Ammon's horn (tissue), 1 donor: ENCODE measurements at regions not wholly inside any gene's neighbourhood (a gene's known extent, or its start where the extent isn't known, plus 50 kb on each side); places are given as distances from the start of the nearest gene placed in this dataset.
A peak's percentile ranks its signal among the peaks of the same experiment; 100 is the strongest.

ENCODE experiments used
- DNase-seq: peaks from one replicate; pipeline ENCODE4 v3.0.0-alpha.2; 2016; ENCODE audit warnings: low spot score

GRCh38 chr6:164561656-164562055 is 747.7 kb downstream of the C6orf118 start:
- no peak for DNase-seq

GRCh38 chr6:164554700-164555476 is 754.5 kb downstream of the C6orf118 start:
- peak; percentile 55 for DNase-seq

GRCh38 chr6:164554226-164554625 is 755.2 kb downstream of the C6orf118 start:
- no peak for DNase-seq

DNA sequence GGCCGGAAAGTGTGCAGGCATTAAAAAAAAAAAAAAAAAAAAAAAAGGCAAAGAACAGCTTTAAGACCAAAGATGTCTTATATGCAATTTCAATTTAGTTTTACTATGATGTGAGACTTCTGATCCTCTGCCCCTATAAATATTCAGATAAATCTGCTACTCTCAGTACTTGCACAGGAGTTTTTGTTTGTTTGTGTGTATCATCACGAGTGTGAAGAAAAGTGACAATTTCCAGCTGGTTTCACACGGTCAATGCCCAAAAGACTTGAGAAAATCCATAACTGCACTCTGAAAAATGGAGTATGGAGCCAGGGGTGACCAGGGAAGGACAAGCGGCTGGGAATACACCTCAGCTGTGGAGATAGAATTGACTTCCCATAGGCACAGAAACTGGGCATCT is 757.7 kb downstream of the C6orf118 start:
- no peak for DNase-seq

DNA sequence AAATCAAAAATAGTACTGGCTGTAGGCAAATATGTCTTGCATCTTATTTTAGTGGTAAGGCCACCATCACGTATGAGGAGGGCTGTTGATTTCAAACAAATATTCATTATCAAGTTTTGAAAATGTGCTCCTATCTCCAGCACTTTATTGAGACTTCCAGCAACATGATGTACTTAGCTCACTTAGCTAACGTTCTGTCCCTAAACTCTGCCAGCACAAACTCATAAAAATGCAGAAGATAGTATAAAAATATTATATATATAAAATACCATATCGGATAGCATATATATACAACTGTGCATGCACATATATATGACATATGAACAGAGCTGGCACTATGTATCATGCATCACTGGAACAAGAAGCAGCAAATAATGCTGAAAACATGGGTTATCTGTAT is 762.3 kb downstream of the C6orf118 start:
- no peak for DNase-seq

GRCh38 chr6:164546263-164546662 is 763.1 kb downstream of the C6orf118 start:
- no peak for DNase-seq

DNA sequence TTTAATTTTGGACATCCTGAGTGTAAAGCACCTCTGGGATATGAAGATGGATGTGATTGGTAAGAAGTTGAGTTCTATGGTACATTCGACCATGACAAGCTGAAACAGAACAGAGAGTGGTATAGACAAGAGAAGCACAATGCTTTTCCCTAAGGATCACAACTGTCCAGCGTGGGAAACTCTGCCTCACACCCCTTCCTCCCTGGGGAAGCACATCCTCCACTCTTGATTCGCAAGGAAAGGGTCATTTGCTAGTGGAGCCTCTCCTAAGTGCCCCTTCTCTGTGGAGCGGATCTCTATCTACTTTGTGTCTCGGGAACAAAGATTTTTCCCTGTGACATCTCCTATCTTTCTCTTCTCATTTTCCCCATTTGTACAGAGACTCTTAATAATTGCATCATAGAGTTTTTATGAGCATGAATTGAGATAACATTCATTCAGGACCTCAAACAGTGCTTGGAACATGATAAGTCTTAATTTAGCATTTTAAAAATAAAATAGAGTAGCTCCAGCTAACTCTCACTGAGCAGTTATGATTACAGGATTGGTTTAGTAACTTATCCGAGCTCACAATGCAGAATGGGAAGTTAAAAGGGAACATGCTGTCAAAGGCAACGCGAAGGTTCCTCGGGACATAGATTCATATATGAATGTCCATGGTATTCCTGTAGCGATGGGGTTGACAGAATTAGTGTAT is 775.2 kb downstream of the C6orf118 start:
- no peak for DNase-seq

- DNase-seq = peak; percentile 13
Measured at GRCh38 chr6:164533045-164533362, 776.4 kb downstream of the C6orf118 start.

DNA sequence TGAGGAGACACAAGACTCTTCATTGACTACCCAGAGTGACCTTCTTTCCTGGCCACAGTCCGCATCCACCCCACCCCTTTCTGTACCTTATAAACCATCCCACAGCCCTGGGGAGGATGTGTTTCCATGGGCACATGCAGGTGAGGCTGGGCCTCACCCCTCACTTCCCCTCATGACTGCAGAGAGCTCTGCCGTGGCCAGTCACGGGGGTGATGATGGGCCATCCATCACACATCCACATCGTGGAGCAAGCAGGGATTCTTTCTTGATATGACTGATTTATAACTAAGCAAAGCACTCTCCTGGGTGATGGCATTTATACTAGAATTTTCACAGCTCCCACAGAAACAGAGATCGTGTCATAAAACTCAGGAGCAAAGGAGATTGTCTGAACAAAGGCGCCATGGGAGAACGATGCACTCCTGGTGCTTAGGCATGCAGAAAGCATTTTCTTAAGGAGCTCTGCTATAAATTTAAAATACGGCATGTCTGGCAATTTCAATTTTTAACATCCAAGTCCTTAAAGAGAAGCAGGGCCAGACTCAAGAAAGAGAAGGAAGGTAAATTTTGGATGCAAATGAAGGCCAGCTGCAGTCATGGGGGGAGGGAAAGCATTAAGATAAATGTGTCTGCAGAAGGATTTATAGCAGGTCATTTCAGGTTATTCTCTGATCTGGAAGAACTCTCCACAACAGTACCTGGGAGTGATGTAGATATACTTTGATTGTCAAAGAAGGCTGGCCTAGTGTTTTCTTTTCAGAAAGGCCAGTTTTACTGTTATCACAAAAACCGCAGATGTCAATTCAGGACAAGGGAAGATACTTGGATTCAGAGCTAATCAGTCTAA is 777.0 kb downstream of the C6orf118 start:
- no peak for DNase-seq

GRCh38 chr6:164531736-164532135 is 777.7 kb downstream of the C6orf118 start:
- no peak for DNase-seq

DNA sequence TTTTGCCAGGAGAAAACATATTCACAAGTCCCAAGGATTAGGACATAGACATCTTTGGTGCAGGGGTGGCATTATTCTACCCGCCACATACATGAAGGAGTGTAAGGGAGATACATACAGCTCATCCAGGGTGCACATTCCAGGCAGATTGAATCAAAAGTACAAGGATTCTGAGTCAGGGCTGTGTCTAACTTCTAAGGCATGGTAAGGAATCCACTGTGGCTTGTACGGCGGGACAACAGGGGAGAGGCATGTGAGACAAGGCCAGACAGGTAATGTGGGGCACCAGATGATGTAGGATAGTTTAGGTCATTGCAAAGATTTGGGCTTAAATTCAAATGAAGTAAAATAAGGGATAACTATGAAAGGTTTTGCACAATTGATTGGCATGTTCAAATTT is 780.9 kb downstream of the C6orf118 start:
- DNase-seq = no peak

GRCh38 chr6:164523087-164523654 is 786.2 kb downstream of the C6orf118 start:
- no peak for DNase-seq

GRCh38 chr6:164520916-164521315 is 788.5 kb downstream of the C6orf118 start:
- DNase-seq = no peak

DNA sequence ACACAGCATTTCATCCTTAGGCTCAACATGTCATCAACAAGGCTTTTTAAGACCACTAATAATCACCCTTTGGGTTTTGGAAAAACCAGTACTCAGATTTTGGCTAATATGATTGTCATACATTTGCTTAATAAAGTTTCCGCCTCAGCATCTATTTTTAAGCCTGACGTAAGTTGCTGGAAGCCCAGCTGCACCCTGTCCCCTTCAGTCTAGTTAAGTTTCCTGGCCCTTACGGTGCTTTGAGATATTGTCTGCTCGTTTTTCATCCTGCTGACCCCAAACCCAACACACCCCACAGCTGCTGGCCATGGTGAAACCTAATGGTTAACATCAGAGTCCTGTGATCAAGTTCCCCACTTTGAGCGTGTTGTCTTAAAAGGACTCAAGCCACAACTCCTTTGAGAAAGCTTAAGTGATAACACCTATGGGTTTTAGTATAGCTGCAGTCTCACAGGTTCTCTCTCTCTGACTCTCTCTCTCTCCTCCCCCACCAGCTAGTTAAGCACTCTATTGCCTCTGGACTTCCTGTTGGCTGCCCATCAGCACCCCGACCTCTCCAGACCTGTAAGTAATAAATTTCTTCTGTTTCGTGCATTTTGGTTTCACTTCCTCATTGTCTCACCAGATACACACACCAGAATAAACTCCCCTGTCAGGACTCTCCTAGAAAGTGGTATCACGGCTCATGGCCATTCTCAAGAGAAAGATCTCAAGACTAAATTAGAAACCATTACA is 802.0 kb downstream of the C6orf118 start:
- DNase-seq = no peak

DNA sequence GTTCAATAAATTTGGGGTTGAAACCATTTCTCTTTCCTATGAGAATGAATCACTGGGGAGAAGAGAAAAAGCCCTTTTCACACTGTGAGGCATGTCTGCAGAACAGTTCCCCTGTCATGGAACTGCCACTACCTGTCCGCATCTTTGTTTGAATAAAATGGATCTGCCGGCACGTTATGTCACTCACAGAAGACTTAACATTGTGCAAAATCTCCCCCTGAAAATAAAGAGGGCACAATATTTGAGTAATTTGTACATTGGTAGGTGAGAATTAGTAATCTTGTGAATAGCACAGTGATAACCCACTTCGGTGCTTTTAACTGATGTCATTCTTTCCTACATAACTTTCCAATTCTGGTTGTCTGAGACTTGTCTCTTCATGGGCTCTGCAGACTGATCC is 804.0 kb downstream of the C6orf118 start:
- no peak for DNase-seq

GRCh38 chr6:164502833-164503232 is 806.6 kb downstream of the C6orf118 start:
- no peak for DNase-seq

- DNase-seq = no peak
Measured at GRCh38 chr6:164495882-164496495, 813.4 kb downstream of the C6orf118 start.

GRCh38 chr6:164478426-164478825 is 831.0 kb downstream of the C6orf118 start:
- no peak for DNase-seq

DNA sequence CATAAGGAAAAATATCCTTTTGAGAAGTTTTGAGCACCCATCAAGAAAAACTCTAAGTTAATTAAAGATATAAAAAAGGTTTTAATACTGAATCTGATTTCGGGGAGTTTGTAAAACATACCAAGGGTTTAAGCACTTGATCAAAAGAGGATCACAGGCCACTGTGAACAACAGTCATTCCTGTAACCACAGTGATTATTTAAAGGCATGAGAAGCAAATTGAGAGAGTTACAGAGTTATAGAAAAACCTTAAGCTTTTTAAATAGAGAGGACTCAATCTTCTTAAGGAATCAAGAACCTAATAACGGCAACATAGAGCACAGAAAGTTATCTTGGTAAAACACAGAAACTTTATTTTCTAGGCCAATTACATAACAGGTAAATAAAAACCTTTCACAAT is 831.6 kb downstream of the C6orf118 start:
- no peak for DNase-seq

- no peak for DNase-seq
Measured at GRCh38 chr6:164477101-164477500, 832.3 kb downstream of the C6orf118 start.

GRCh38 chr6:164469276-164469949 is 840.0 kb downstream of the C6orf118 start:
- no peak for DNase-seq
